HCT116 (cell line): ENCODE measurements at regions not wholly inside any gene's neighbourhood (a gene's known extent, or its start where the extent isn't known, plus 50 kb on each side); places are given as distances from the start of the nearest gene placed in this dataset.

Experiments
- ATAC-seq: fragments of 200-7000 bp; cut with Tn5 transposase; 2 replicates; pipeline ENCODE4 v1.9.1; 2020; ENCODE audit warnings: mild to moderate bottlenecking, moderate library complexity
- BruUV-seq: library from RNA; stranded (reverse); fragments of 400-500 nt; replicated peaks from 2 replicates; lab custom pipeline; 2021; lab: Mats Ljungman, UMichigan
- CTCF ChIA-PET: fragments of 300-600 bp; sonication (Branson Sonifier 250); formaldehyde crosslinking; loops from one replicate; lab custom pipeline; 2021; ENCODE audit warnings: antibody characterized with exemption; lab: Charles Lee
- POLR2A ChIA-PET: fragments of 300-600, 350-600 bp; sonication (Branson Sonifier 250); formaldehyde crosslinking; loops from one replicate; lab custom pipeline; 2021; ENCODE audit warnings: antibody characterized with exemption; lab: Charles Lee
- RAD21 ChIA-PET, 2 experiments: fragments of 300-600 bp; sonication (Branson Sonifier 250); formaldehyde crosslinking; loops; one replicate each; lab custom pipeline; 2023; ENCODE audit warnings: low total read pairs in 2 of 2; ENCODE audit not compliant: uncharacterized antibody in 2 of 2, unreplicated experiment in 2 of 2, low non-redundant PET in 1 of 2; lab: Charles Lee
- DNase-seq: peaks from one replicate; pipeline ENCODE4 v3.0.0-alpha.2; 2010; ENCODE audit warnings: low read depth, low spot score
- H2AFZ ChIP-seq: fragments of 200-600 bp; shearing (Covaris generic), sonication (generic); 2 replicates; pipeline ENCODE4 v1.6.1; 2017; ENCODE audit warnings: low read depth, mixed run types, mixed read lengths, antibody characterized with exemption, low read length; ENCODE audit not compliant: poor library complexity, severe bottlenecking
- H3K27ac ChIP-seq: 2 replicates; pipeline ENCODE4 v1.5.1; 2012; ENCODE audit warnings: low read depth, low read length
- H3K27me3 ChIP-seq: fragments of 200-600 bp; sonication (generic); 2 replicates; pipeline ENCODE4 v1.6.1; 2016; ENCODE audit warnings: mixed run types, low read length, mixed read lengths; ENCODE audit not compliant: insufficient read depth
- H3K36me3 ChIP-seq, 2 experiments: fragments of 200-500 bp in 1 of 2; fragments of 200-600 bp in 1 of 2; sonication (Bioruptor generic) in 1 of 2; sonication (generic) in 1 of 2; 2 replicates each; pipeline versions ENCODE4 v1.5.1 to v1.6.1; 2014 to 2016; ENCODE audit warnings: low read length in 2 of 2, inconsistent platforms in 1 of 2, mixed read lengths in 1 of 2, mixed run types in 1 of 2; ENCODE audit not compliant: insufficient read depth in 2 of 2, control insufficient read depth in 1 of 2
- H3K4me1 ChIP-seq, 2 experiments: fragments of 200-600 bp in 1 of 2; sonication (generic) in 1 of 2; 2 replicates each; pipeline versions ENCODE4 v1.5.1 to v1.6.1; 2012 to 2017; ENCODE audit warnings: low read length in 2 of 2, inconsistent platforms in 1 of 2, mild to moderate bottlenecking in 1 of 2, mixed read lengths in 1 of 2, mixed run types in 1 of 2, moderate library complexity in 1 of 2; ENCODE audit not compliant: insufficient read depth in 2 of 2, control insufficient read depth in 1 of 2
- H3K4me2 ChIP-seq: fragments of 200-600 bp; sonication (generic); 2 replicates; pipeline ENCODE4 v1.6.1; 2017; ENCODE audit warnings: mixed run types, low read length, mixed read lengths
- H3K4me3 ChIP-seq, 2 experiments: fragments of 200-600 bp in 1 of 2; sonication (generic) in 1 of 2; replicated peaks in 1 of 2; 2 replicates each; pipeline ENCODE4 v1.5.1; 2011 to 2016; ENCODE audit warnings: low read length in 2 of 2, control low read depth in 1 of 2, low read depth in 1 of 2, mild to moderate bottlenecking in 1 of 2, mixed read lengths in 1 of 2, mixed run types in 1 of 2
- H3K79me2 ChIP-seq: fragments of 200-600 bp; sonication (generic); 2 replicates; pipeline ENCODE4 v1.6.1; 2017; ENCODE audit warnings: mild to moderate bottlenecking, mixed run types, low read length, moderate library complexity, mixed read lengths; ENCODE audit not compliant: insufficient read depth
- H3K9ac ChIP-seq: fragments of 200-600 bp; sonication (generic); 2 replicates; pipeline ENCODE4 v1.6.1; 2016; ENCODE audit warnings: low read length, mixed read lengths
- H3K9me2 ChIP-seq: fragments of 200-600 bp; sonication (generic), shearing (Covaris generic); 2 replicates; pipeline ENCODE4 v1.6.1; 2017; ENCODE audit warnings: mixed run types, mild to moderate bottlenecking, moderate library complexity; ENCODE audit not compliant: insufficient read depth
- H3K9me3 ChIP-seq, 2 experiments: fragments of 200-500 bp in 1 of 2; fragments of 200-600 bp in 1 of 2; sonication (Bioruptor generic) in 1 of 2; sonication (generic) in 1 of 2; 2 replicates each; pipeline ENCODE4 v1.6.1; 2014 to 2017; ENCODE audit warnings: low read length in 2 of 2, mixed read lengths in 2 of 2, inconsistent platforms in 1 of 2, low read depth in 1 of 2, mild to moderate bottlenecking in 1 of 2, mixed run types in 1 of 2, moderate library complexity in 1 of 2; ENCODE audit not compliant: control insufficient read depth in 1 of 2, insufficient read depth in 1 of 2
- H4K20me1 ChIP-seq: fragments of 200-600 bp; sonication (generic), shearing (Covaris generic); 2 replicates; pipeline ENCODE4 v1.6.1; 2017; ENCODE audit warnings: mixed run types, mild to moderate bottlenecking, moderate library complexity; ENCODE audit not compliant: insufficient read depth
- EGR1 ChIP-seq: IDR thresholded peaks from 2 replicates; pipeline ENCODE4 v1.6.1; 2012; ENCODE audit warnings: low read depth
- ELF1 ChIP-seq: IDR thresholded peaks from 2 replicates; pipeline ENCODE4 v1.6.1; 2012; ENCODE audit warnings: low read depth, borderline replicate concordance
- EZH2phosphoT487 ChIP-seq: fragments of 200-600 bp; IDR thresholded peaks from 2 replicates; pipeline ENCODE4 v1.6.1; 2018; ENCODE audit warnings: antibody characterized with exemption, borderline replicate concordance
- JUND ChIP-seq: IDR thresholded peaks from 2 replicates; pipeline ENCODE4 v1.6.1; 2012
- POLR2A ChIP-seq: IDR thresholded peaks from 2 replicates; pipeline ENCODE4 v1.7.0; 2011; ENCODE audit warnings: borderline replicate concordance; ENCODE audit not compliant: insufficient read depth, insufficient read length; ENCODE audit errors: extremely low read depth
- POLR2AphosphoS5 ChIP-seq: IDR thresholded peaks from 2 replicates; pipeline ENCODE4 v1.6.1; 2011; ENCODE audit warnings: mild to moderate bottlenecking, low read depth, low read length, moderate library complexity
- SIN3A ChIP-seq: IDR thresholded peaks from 2 replicates; pipeline ENCODE4 v1.6.1; 2012; ENCODE audit warnings: low read depth
- SP1 ChIP-seq: IDR thresholded peaks from 2 replicates; pipeline ENCODE4 v1.6.1; 2012; ENCODE audit warnings: low read depth
- TCF7L2 ChIP-seq: IDR thresholded peaks from 2 replicates; pipeline ENCODE4 v1.7.0; 2011; ENCODE audit warnings: borderline replicate concordance, inconsistent platforms; ENCODE audit not compliant: insufficient read depth, insufficient read length; ENCODE audit errors: extremely low read depth
- YY1 ChIP-seq: IDR thresholded peaks from 2 replicates; pipeline ENCODE4 v1.6.1; 2011; ENCODE audit warnings: low read length, low read depth, moderate library complexity, mild to moderate bottlenecking; ENCODE audit not compliant: insufficient replicate concordance; ENCODE audit errors: extremely low read depth
- ZFX ChIP-seq: fragments of 450-650 bp; IDR thresholded peaks from 2 replicates; pipeline ENCODE4 v1.6.1; 2017
- intact Hi-C: fragments of 100-400 bp; cut with micrococcal nuclease; formaldehyde crosslinking; loops from 2 replicates; pipeline ENCODE4 v1.10.0; 2022
- TF ChIP-seq, protein P1 (sequence below): IDR thresholded peaks from 2 replicates; pipeline ENCODE4 v1.6.1; 2012
- TF ChIP-seq, protein P2 (sequence below), 3 experiments: fragments of 200-600 bp in 1 of 3; sonication (generic) in 1 of 3; IDR thresholded peaks in 2 of 3; conservative IDR thresholded peaks in 1 of 3; 2 replicates each; pipeline ENCODE4 v1.5.1; 2012 to 2017; ENCODE audit warnings: low read depth in 2 of 3, low read length in 2 of 3, antibody characterized with exemption in 1 of 3, borderline replicate concordance in 1 of 3, control low read depth in 1 of 3, mild to moderate bottlenecking in 1 of 3, mixed read lengths in 1 of 3, mixed run types in 1 of 3, moderate library complexity in 1 of 3; ENCODE audit not compliant: insufficient read depth in 1 of 3
- TF ChIP-seq, protein P3 (sequence below): IDR thresholded peaks from 2 replicates; pipeline ENCODE4 v1.6.1; 2011; ENCODE audit warnings: mild to moderate bottlenecking, low read length, moderate library complexity; ENCODE audit not compliant: insufficient replicate concordance; ENCODE audit errors: extremely low read depth

DNA sequence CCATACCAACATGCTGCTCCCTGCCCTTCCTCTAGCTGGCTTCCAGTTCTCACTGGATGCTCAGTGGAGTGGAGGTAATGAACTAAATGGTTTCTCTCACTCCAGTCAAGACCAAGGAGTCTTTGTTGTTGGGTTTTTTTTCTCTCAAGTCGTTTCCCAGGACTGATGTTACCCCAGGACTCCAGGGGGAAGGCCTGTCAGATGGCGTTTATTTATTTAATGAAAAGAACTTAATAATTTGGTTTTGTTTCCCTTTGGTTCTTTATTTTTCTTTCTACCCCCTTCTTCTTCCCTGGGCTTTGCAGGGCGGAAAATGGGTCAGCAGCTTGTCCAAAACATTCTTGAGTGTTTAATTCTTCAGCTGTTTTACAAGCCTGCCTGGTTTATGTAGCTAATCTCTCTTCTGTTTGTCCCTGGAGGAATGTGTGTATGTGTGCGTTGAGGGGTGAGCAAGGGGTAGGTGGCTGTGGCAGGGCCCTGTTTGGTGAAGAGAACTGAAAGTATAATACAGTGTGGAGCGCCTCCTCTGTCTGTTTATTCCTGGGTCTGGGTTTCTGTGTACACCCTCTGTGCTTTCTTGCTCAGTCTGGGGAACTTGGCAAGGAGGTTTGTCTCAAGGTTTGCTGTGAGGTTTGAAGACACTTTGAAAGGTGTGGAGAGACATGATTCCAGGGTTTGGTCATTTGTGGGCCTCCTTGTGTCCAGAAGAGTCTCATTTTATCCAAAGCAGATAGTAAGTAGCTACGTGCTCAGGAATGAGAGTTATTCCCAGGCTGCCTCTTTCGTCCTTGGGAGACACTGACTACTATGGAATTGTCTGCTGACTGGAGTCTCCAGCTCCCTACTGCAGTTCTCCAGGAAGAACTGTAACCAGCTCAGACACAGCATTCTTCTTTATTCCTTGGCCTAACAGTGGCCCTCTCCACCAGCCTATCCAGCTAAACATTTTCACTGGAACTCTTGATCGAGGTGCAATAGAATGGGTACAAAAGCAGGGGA, 175.5 kb downstream of the ADAMTS15 start:
- ATAC-seq (no peak), DNase-seq (no peak)
- Histone ChIP-seq H3K4me1 (no peaks in the 10 kb centered on the region), H3K9me3 (no peaks in the 10 kb centered on the region), H3K36me3 (no peaks in the 10 kb centered on the region), H3K9me2 (no peaks in the 10 kb centered on the region; the same call in 1 of the 2 replicates), H3K79me2 (no peaks in the 10 kb centered on the region), H3K9ac (no peak overlapping the region), H3K4me2 (no peak overlapping the region), H3K27me3 (peaks cover 26% of the 10 kb centered on the region), H2AFZ (no peak overlapping the region), H3K27ac (no peak overlapping the region), H3K4me3 (no peak overlapping the region), H4K20me1 (no peaks in the 10 kb centered on the region)
- intact Hi-C loops: no loop called here
- ChIA-PET POLR2A (no interaction called here), CTCF (no interaction called here), RAD21 (no interaction called here)
- no TSS peak for BruUV-seq
- no peak for TF ChIP-seq SP1
- TF ChIP-seq YY1: no peak
- TF ChIP-seq, protein P1, sequence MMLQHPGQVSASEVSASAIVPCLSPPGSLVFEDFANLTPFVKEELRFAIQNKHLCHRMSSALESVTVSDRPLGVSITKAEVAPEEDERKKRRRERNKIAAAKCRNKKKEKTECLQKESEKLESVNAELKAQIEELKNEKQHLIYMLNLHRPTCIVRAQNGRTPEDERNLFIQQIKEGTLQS: no peak
- TF ChIP-seq ELF1: no peak
- no peak for TF ChIP-seq EGR1

DNA sequence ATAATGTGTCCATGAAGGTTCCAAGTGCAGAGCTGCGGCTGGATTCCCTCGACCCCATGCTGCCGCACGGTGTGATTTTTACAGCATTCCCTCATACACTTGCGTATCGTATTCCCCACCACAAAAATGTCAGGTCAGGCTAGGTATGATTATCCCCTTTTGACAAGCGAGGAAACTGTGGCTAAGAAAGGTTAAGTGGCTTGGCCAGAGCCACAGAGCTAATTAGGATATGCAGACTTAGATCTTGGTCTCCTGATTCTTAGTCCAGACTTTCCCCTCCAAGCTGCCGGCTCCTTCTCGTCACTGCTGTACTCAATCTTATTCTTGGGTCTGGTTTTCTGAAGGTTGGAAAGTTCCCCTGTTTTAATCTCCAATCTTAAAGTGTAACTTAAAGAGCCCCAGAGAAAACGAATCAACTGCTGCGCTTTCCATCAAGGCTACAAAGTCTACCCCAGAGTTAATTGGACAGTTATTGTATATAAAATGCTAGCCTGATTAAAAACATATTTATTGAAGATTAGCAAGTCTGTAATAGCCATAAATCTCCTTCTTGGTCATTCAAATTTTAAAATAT, 176.6 kb downstream of the ADAMTS15 start:
- no peaks in the 10 kb centered on the region for H3K4me1 ChIP-seq
- H3K79me2 ChIP-seq: no peaks in the 10 kb centered on the region
- no peak overlapping the region for H3K27ac ChIP-seq
- no TSS peak for BruUV-seq
- H3K27me3 ChIP-seq: peaks cover 28% of the 10 kb centered on the region
- DNase-seq (no peak), ATAC-seq (no peak)
- intact Hi-C loops: no loop called here
- H4K20me1 ChIP-seq: no peaks in the 10 kb centered on the region
- no peak overlapping the region for H2AFZ ChIP-seq
- no peak overlapping the region for H3K9ac ChIP-seq
- H3K9me3 ChIP-seq: no peaks in the 10 kb centered on the region
- POLR2A ChIA-PET: no interaction called here
- H3K9me2 ChIP-seq: no peaks in the 10 kb centered on the region
- no peak overlapping the region for H3K4me2 ChIP-seq
- CTCF ChIA-PET: no interaction called here
- RAD21 ChIA-PET: no interaction called here
- H3K36me3 ChIP-seq: no peaks in the 10 kb centered on the region
- no peak overlapping the region for H3K4me3 ChIP-seq
- TF ChIP-seq ZFX: no peak
- TF ChIP-seq TCF7L2: no peak
- TF ChIP-seq POLR2A: no peak
- TF ChIP-seq JUND: no peak
- no peak for TF ChIP-seq EZH2phosphoT487
- no peak for TF ChIP-seq YY1
- TF ChIP-seq, protein P2, sequence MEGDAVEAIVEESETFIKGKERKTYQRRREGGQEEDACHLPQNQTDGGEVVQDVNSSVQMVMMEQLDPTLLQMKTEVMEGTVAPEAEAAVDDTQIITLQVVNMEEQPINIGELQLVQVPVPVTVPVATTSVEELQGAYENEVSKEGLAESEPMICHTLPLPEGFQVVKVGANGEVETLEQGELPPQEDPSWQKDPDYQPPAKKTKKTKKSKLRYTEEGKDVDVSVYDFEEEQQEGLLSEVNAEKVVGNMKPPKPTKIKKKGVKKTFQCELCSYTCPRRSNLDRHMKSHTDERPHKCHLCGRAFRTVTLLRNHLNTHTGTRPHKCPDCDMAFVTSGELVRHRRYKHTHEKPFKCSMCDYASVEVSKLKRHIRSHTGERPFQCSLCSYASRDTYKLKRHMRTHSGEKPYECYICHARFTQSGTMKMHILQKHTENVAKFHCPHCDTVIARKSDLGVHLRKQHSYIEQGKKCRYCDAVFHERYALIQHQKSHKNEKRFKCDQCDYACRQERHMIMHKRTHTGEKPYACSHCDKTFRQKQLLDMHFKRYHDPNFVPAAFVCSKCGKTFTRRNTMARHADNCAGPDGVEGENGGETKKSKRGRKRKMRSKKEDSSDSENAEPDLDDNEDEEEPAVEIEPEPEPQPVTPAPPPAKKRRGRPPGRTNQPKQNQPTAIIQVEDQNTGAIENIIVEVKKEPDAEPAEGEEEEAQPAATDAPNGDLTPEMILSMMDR (IDR thresholded peaks at IDR 0.05 in 2 of 3, conservative IDR thresholded peaks at IDR 0.05 in 1 of 3; ENCODE audit: borderline replicate concordance in 1 of 3, insufficient read depth in 1 of 3, low read depth in 2 of 3, low read length in 2 of 3): no peak
- TF ChIP-seq, protein P1: no peak
- TF ChIP-seq POLR2AphosphoS5: no peak
- TF ChIP-seq, protein P3, sequence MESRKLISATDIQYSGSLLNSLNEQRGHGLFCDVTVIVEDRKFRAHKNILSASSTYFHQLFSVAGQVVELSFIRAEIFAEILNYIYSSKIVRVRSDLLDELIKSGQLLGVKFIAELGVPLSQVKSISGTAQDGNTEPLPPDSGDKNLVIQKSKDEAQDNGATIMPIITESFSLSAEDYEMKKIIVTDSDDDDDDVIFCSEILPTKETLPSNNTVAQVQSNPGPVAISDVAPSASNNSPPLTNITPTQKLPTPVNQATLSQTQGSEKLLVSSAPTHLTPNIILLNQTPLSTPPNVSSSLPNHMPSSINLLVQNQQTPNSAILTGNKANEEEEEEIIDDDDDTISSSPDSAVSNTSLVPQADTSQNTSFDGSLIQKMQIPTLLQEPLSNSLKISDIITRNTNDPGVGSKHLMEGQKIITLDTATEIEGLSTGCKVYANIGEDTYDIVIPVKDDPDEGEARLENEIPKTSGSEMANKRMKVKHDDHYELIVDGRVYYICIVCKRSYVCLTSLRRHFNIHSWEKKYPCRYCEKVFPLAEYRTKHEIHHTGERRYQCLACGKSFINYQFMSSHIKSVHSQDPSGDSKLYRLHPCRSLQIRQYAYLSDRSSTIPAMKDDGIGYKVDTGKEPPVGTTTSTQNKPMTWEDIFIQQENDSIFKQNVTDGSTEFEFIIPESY: no peak
- no peak for TF ChIP-seq SIN3A
